Left colon (tissue), 2 donors: ENCODE measurements at regions not wholly inside any gene's neighbourhood (a gene's known extent, or its start where the extent isn't known, plus 50 kb on each side); places are given as distances from the start of the nearest gene placed in this dataset.
"Not testable (repeated sequence)": the region's sequence is repeated elsewhere in the genome, so short reads cannot be mapped to it uniquely, and the experiment has no call there.

Source experiments
- ATAC-seq: fragments of 200-7000 bp; cut with Tn5 transposase; one replicate; pipeline ENCODE4 v1.9.1; 2020; ENCODE audit warnings: mild to moderate bottlenecking, moderate library complexity
- DNase-seq, 2 donors: peaks; one replicate each; pipeline ENCODE4 v3.0.0-alpha.2; 2020
- intact Hi-C, 2 donors: fragments of 100-400 bp; cut with DNase I in 1 of 2; cut with micrococcal nuclease in 1 of 2; formaldehyde crosslinking; loops; one replicate each; pipeline versions ENCODE4 v1.11.2 to v1.14.0; 2022; cut with DNase I, micrococcal nuclease
- donor health status: DM: no; HTN: no; CAD: no.
- donor health status: DM: yes; HTN: yes; CAD: no.

- intact Hi-C loops = no loop called here
- peak in 1 of 2 donors; percentile 27 for DNase-seq
- ATAC-seq = peak; percentile 70
Measured at GRCh38 chr12:92403210-92404175, 257.8 kb upstream of the BTG1 start.

GRCh38 chr12:92402415-92402814 is 256.8 kb upstream of the BTG1 start:
- ATAC-seq (no peak), DNase-seq (no peak)
- intact Hi-C loops = no loop called here

- no peak for ATAC-seq
- DNase-seq = no peak
- intact Hi-C loops = no loop called here
Measured at GRCh38 chr12:92400006-92400405, 254.4 kb upstream of the BTG1 start.

GRCh38 chr12:92398565-92399309 is 253.1 kb upstream of the BTG1 start:
- DNase-seq = no peak

GRCh38 chr12:92396647-92397252 is 251.1 kb upstream of the BTG1 start:
- DNase-seq = no peak
- no peak for ATAC-seq
- intact Hi-C loops = no loop called here

More at GRCh38 chr12:92398565-92399309, 253.1 kb upstream of the BTG1 start:
- intact Hi-C loops = no loop called here
- no peak for ATAC-seq

- intact Hi-C loops = no loop called here
- DNase-seq (no peak), ATAC-seq (no peak)
Measured at GRCh38 chr12:92395322-92395721, 249.7 kb upstream of the BTG1 start.

GRCh38 chr12:92394895-92395294 is 249.2 kb upstream of the BTG1 start:
- no peak for ATAC-seq
- intact Hi-C loops = no loop called here
- DNase-seq = no peak

- intact Hi-C loops = no loop called here
- no peak for DNase-seq
- no peak for ATAC-seq
Measured at GRCh38 chr12:92393504-92393903, 247.9 kb upstream of the BTG1 start.

GRCh38 chr12:92391726-92392125 is 246.1 kb upstream of the BTG1 start:
- ATAC-seq, intact Hi-C loops, DNase-seq: not testable (repeated sequence)

- DNase-seq (no peak), ATAC-seq (no peak)
- intact Hi-C loops = no loop called here
Measured at GRCh38 chr12:92389466-92389865, 243.8 kb upstream of the BTG1 start.

- intact Hi-C loops = no loop called here
- ATAC-seq (no peak), DNase-seq (no peak)
Measured at GRCh38 chr12:92385296-92385695, 239.7 kb upstream of the BTG1 start.

GRCh38 chr12:92384571-92384970 is 238.9 kb upstream of the BTG1 start:
- ATAC-seq (no peak), DNase-seq (no peak)
- intact Hi-C loops = no loop called here

GRCh38 chr12:92382383-92382878 is 236.8 kb upstream of the BTG1 start:
- ATAC-seq (no peak), DNase-seq (no peak)
- intact Hi-C loops = no loop called here

GRCh38 chr12:92381856-92382255 is 236.2 kb upstream of the BTG1 start:
- intact Hi-C loops = no loop called here
- DNase-seq (no peak), ATAC-seq (no peak)

- intact Hi-C loops = no loop called here
- ATAC-seq (no peak), DNase-seq (no peak)
Measured at GRCh38 chr12:92378682-92379479, 233.2 kb upstream of the BTG1 start.

- DNase-seq, ATAC-seq, intact Hi-C loops: not testable (repeated sequence)
Measured at GRCh38 chr12:92375504-92375903, 229.9 kb upstream of the BTG1 start.

GRCh38 chr12:92370828-92371227 is 225.2 kb upstream of the BTG1 start:
- no peak for ATAC-seq
- intact Hi-C loops = no loop called here
- DNase-seq = no peak

GRCh38 chr12:92369636-92370035 is 224.0 kb upstream of the BTG1 start:
- ATAC-seq (no peak), DNase-seq (no peak)
- intact Hi-C loops = no loop called here

- DNase-seq (no peak), ATAC-seq (no peak)
- intact Hi-C loops = no loop called here
Measured at GRCh38 chr12:92369056-92369455, 223.4 kb upstream of the BTG1 start.
